MCF 10A (cell line): ENCODE measurements at regions not wholly inside any gene's neighbourhood (a gene's known extent, or its start where the extent isn't known, plus 50 kb on each side); places are given as distances from the start of the nearest gene placed in this dataset.

Experiments used
- BruUV-seq: library from RNA; stranded (reverse); fragments of 400-500 nt; replicated peaks from 2 replicates; lab custom pipeline; 2021; lab: Mats Ljungman, UMichigan
- CTCF ChIA-PET: fragments of 300-600 bp; sonication (Branson Sonifier 250); formaldehyde crosslinking; extraction: SDS; loops from one replicate; lab custom pipeline; 2021; ENCODE audit warnings: antibody characterized with exemption, inconsistent platforms; lab: Yijun Ruan, JAX
- POLR2A ChIA-PET: fragments of 300-600, 350-650 bp; sonication (Branson Sonifier 250); formaldehyde crosslinking; extraction: SDS; loops from one replicate; lab custom pipeline; 2020; ENCODE audit warnings: antibody characterized with exemption, inconsistent platforms; lab: Yijun Ruan, JAX
- DNase-seq: peaks from one replicate; pipeline ENCODE4 v3.0.0-alpha.2; 2018; ENCODE audit not compliant: unreplicated experiment
- H3K27ac Mint-ChIP-seq: one replicate; pipeline ENCODE4 v1.8.0; 2022; ENCODE audit warnings: mild to moderate bottlenecking, low read depth, mixed read lengths; ENCODE audit not compliant: unreplicated experiment
- H3K27me3 Mint-ChIP-seq: one replicate; pipeline ENCODE4 v1.8.0; 2022; ENCODE audit warnings: mixed read lengths; ENCODE audit not compliant: insufficient read depth, unreplicated experiment
- H3K36me3 Mint-ChIP-seq: one replicate; pipeline ENCODE4 v1.8.0; 2022; ENCODE audit warnings: mild to moderate bottlenecking, moderate library complexity, mixed read lengths; ENCODE audit not compliant: insufficient read depth, unreplicated experiment
- H3K4me1 Mint-ChIP-seq: one replicate; pipeline ENCODE4 v1.8.0; 2022; ENCODE audit warnings: mixed read lengths; ENCODE audit not compliant: insufficient read depth, unreplicated experiment
- H3K4me3 Mint-ChIP-seq: one replicate; pipeline ENCODE4 v1.8.0; 2022; ENCODE audit warnings: mild to moderate bottlenecking, moderate library complexity, mixed read lengths; ENCODE audit not compliant: unreplicated experiment
- H3K9me3 Mint-ChIP-seq: one replicate; pipeline ENCODE4 v1.8.0; 2022; ENCODE audit warnings: mixed read lengths; ENCODE audit not compliant: unreplicated experiment
- intact Hi-C: fragments of 100-400 bp; cut with micrococcal nuclease; formaldehyde crosslinking; loops from 2 replicates; pipeline ENCODE4 v1.14.1; 2022
- TF ChIP-seq, protein P1 (sequence below): fragments of 200-600 bp; IDR thresholded peaks from one replicate; pipeline ENCODE4 v1.8.0; 2022; ENCODE audit warnings: antibody characterized with exemption, mild to moderate bottlenecking; ENCODE audit not compliant: unreplicated experiment

DNA sequence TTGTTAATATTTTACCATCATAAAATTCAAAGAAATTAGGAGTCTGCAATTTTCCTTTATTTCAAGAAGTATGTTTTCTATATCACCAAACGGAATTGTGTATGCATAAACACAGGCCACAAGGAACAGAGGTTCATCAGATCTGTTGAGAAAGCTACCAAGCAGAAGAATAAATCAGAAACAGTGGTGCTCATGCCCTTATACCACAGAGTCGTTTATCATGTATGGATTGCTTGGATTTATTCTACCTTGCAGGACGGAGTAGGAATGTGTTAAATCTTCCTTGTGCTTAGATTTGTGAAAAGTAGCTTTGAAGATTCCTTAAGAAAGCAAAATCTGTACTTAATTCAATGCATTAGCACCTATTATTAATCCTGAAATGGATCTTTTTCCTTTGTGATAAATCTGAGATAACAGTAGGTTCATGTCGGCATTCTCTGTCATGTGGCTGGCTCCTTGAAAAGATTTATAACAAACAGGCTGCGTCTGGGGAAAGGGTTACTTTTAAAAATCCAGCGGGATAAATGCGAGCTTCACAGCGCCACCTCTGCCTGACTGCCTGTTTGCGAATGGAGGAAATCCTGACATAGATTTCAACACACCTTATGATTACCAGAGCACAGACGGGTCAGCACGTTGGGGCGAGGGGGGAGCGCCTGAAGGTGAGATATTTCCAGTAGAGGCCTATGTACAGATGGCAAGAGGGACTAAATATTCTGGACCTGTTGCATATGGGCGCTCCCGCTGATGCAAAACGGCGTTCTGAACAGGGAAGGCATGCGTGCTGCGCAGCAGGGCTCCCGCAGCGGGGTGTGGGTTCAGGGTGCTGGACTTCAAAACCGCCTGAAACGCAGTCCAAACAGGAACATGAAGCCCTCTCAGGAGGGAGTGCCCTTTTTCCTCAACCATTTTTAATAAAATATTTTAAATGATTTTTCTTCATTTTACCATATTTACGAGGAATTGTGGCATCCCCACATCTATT is 445.5 kb upstream of the SGCG start:
- intact Hi-C loops = no loop called here
- no TSS peak for BruUV-seq
- DNase-seq = no peak
- H3K4me3 Mint-ChIP-seq = no peak overlapping the region
- no peaks in the 10 kb centered on the region for H3K9me3 Mint-ChIP-seq
- TF ChIP-seq, protein P1, sequence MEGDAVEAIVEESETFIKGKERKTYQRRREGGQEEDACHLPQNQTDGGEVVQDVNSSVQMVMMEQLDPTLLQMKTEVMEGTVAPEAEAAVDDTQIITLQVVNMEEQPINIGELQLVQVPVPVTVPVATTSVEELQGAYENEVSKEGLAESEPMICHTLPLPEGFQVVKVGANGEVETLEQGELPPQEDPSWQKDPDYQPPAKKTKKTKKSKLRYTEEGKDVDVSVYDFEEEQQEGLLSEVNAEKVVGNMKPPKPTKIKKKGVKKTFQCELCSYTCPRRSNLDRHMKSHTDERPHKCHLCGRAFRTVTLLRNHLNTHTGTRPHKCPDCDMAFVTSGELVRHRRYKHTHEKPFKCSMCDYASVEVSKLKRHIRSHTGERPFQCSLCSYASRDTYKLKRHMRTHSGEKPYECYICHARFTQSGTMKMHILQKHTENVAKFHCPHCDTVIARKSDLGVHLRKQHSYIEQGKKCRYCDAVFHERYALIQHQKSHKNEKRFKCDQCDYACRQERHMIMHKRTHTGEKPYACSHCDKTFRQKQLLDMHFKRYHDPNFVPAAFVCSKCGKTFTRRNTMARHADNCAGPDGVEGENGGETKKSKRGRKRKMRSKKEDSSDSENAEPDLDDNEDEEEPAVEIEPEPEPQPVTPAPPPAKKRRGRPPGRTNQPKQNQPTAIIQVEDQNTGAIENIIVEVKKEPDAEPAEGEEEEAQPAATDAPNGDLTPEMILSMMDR = no peak
- ChIA-PET CTCF (interaction anchor here (0.7 to 1.3 kb wide), 2 partner anchors 20 to 78 kb away, joined by 3 to 4 read pairs; no protein-coding TSS in a partner anchor), POLR2A (interaction anchor here (0.7 to 1.2 kb wide), 3 partner anchors 15 to 60 kb away, joined by 3 to 5 read pairs (median 3); no protein-coding TSS in a partner anchor)
- no peak overlapping the region for H3K27ac Mint-ChIP-seq
- H3K4me1 Mint-ChIP-seq = no peaks in the 10 kb centered on the region
- H3K36me3 Mint-ChIP-seq = no peaks in the 10 kb centered on the region
- H3K27me3 Mint-ChIP-seq = no peaks in the 10 kb centered on the region

DNA sequence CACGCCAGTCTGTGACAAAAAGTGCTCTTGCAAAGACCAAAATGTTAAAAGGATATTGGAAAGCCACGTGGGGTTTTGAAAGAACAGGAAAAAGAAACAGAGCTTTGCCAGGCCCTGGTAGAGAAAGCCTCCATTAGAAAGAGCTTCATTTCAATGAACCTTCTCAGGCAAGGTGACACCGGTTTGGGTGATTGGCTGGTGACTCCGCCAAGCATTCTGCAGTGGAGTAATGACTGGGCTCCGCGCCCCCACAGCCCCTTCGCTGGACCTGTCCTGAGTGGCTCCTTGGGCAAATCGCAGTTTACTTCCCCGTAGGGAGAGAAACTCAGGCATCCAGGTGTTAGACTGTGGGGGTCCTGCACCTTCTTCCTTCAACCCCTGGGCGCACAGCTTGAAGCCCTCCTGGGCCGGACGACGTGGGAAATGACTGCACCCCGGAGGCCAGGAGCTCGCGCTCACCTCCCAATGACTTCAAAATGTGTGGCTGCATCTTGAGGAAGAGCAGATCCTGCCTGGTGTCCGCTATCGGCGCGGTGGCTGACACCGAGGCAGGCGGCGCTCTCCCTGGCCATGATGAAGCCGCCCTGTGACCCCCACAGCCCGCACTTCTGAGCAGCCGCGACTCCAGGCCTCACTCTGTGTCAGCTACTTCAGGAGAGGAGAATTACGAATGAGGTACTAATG is 444.6 kb upstream of the SGCG start:
- ChIA-PET CTCF (interaction anchor here (0.6 kb wide), 2 partner anchors 274 to 1796 kb away, joined by 3 to 4 read pairs; no protein-coding TSS in a partner anchor), POLR2A (interaction anchor here (0.7 kb wide), 1 partner anchor 26 kb away, joined by 5 read pairs; no protein-coding TSS in a partner anchor)
- Mint-ChIP-seq H3K9me3 (peaks cover 4% of the 10 kb centered on the region), H3K36me3 (no peaks in the 10 kb centered on the region), H3K27me3 (no peaks in the 10 kb centered on the region), H3K27ac (no peak overlapping the region), H3K4me3 (no peak overlapping the region), H3K4me1 (no peaks in the 10 kb centered on the region)
- intact Hi-C loops = no loop called here
- TF ChIP-seq, protein P1 = no peak
- BruUV-seq = no TSS peak
- no peak for DNase-seq

DNA sequence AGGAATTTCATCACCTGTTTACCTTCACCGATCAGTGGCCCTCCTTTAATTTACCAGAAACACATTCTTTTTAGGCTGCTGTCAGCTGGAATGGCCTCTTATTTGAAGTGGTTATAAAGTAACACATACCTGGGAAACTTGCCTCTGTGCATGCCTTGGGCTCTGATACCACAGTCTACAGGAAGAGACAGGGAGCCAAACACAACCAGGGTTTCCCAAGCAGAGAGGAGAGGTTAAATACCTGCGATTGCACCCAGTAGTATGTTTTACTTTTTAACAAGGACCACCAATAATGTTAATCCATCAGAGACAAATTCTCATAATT is 444.0 kb upstream of the SGCG start:
- Mint-ChIP-seq H3K4me1 (no peaks in the 10 kb centered on the region), H3K4me3 (no peak overlapping the region), H3K27me3 (no peaks in the 10 kb centered on the region), H3K9me3 (peaks cover 4% of the 10 kb centered on the region), H3K27ac (no peak overlapping the region), H3K36me3 (no peaks in the 10 kb centered on the region)
- CTCF ChIA-PET = interaction anchor here (0.6 kb wide), 2 partner anchors 274 to 1796 kb away, joined by 3 to 4 read pairs; no protein-coding TSS in a partner anchor
- POLR2A ChIA-PET = no interaction called here
- TF ChIP-seq, protein P1 = no peak
- no peak for DNase-seq
- intact Hi-C loops = no loop called here
- BruUV-seq = no TSS peak

DNA sequence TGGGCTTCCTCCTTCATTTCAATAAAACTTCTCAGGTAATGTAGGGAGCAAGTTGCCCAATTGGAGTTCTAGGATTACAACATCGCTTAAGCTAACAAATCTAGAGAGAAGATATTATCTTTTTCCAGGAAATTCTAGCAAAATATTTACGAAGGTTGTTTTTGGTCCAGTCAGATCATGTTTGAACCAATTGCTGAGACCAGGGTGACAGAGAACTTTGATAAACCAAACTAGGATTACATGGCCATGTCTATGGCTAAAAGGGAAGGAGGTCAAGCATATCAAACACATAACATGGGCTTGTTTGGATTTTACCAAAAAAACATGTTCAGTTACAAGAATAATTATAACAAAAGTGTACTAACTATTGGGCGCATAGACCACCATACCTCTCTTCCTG is 442.4 kb upstream of the SGCG start:
- no peak overlapping the region for H3K4me3 Mint-ChIP-seq
- no TSS peak for BruUV-seq
- CTCF ChIA-PET = no interaction called here
- POLR2A ChIA-PET = interaction anchor here (0.7 kb wide), 1 partner anchor 440 kb away, joined by 3 read pairs; no protein-coding TSS in a partner anchor
- intact Hi-C loops = no loop called here
- H3K36me3 Mint-ChIP-seq = no peaks in the 10 kb centered on the region
- H3K4me1 Mint-ChIP-seq = no peaks in the 10 kb centered on the region
- no peaks in the 10 kb centered on the region for H3K27me3 Mint-ChIP-seq
- H3K9me3 Mint-ChIP-seq = peaks cover 4% of the 10 kb centered on the region
- H3K27ac Mint-ChIP-seq = no peak overlapping the region
- TF ChIP-seq, protein P1 = no peak
- no peak for DNase-seq
